Brain microvascular endothelial cell (primary cell): ENCODE measurements at regions not wholly inside any gene's neighbourhood (a gene's known extent, or its start where the extent isn't known, plus 50 kb on each side); places are given as distances from the start of the nearest gene placed in this dataset.

Source experiments
- DNase-seq: peaks from one replicate; pipeline ENCODE4 v3.0.0-alpha.2; 2020
- H3K27ac ChIP-seq: fragments of 250-450 bp; sonication (Bioruptor Pico); 2 replicates; pipeline ENCODE4 v1.5.1; 2020; ENCODE audit warnings: mild to moderate bottlenecking, moderate library complexity
- H3K27me3 ChIP-seq: fragments of 250-450 bp; sonication (Bioruptor Pico); replicated peaks from 2 replicates; pipeline ENCODE4 v1.5.1; 2020; ENCODE audit warnings: mild to moderate bottlenecking
- H3K36me3 ChIP-seq: fragments of 250-450 bp; sonication (Bioruptor Pico); replicated peaks from 2 replicates; pipeline ENCODE4 v1.5.1; 2020; ENCODE audit warnings: mild to moderate bottlenecking
- H3K4me3 ChIP-seq: 2 replicates; pipeline ENCODE4 v1.5.1; 2011; ENCODE audit warnings: low read depth, mild to moderate bottlenecking, control low read depth, low read length, moderate library complexity
- in situ Hi-C: cut with HindIII; loops from 2 replicates; pipeline ENCODE4 v1.10.0; 2017; ENCODE audit warnings: low sequenced_read_pairs, low pct_ligation_motif_present
- TF ChIP-seq, protein P1 (sequence below): IDR thresholded peaks from 2 replicates; pipeline ENCODE4 v1.5.1; 2011; ENCODE audit warnings: low read depth, mild to moderate bottlenecking, moderate library complexity, low read length, control low read depth, inconsistent platforms; ENCODE audit errors: missing control alignments

DNA sequence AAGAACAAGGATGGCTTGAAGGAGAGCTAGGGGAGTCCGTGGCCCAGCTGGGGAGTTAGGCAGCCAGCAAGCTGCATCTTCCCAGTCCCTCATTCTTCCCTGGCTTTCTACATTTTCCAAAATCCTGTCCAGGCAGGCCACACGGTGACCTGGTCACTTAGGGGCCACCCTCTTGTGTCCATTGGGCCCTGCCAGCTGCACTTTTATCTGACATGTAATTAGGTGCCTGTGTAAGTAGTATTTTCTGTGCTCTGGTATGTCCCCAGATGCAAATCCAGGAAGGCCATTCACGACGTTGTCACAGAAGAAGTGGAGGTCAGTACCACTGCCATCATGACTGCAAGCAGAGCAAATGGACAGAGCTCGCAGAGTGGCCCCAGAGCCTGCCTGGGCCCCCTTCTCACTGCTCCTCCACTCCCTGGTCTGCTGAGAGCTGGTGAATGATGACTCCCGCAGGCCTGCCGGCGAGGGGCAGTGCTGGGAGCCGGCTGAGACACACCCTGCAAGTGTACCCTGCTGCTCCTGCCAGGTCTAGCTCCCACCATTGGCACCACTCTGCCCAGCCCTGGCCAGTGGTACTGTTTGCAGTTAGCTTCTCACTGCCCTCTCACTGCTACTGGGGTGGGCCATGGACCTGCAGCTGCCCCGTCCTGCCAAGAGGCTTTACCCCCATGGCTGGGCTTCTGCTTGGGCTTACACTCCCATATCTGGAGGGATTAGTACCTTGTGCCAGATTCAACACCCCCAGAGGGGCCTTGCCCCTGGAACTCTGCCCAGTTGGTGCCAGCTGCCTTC, 98.2 kb downstream of the GLRX3 start:
- in situ Hi-C loops = no loop called here
- Histone ChIP-seq H3K4me3 (no peak overlapping the region), H3K36me3 (no peaks in the 10 kb centered on the region), H3K27ac (no peak overlapping the region), H3K27me3 (no peaks in the 10 kb centered on the region)
- TF ChIP-seq, protein P1, sequence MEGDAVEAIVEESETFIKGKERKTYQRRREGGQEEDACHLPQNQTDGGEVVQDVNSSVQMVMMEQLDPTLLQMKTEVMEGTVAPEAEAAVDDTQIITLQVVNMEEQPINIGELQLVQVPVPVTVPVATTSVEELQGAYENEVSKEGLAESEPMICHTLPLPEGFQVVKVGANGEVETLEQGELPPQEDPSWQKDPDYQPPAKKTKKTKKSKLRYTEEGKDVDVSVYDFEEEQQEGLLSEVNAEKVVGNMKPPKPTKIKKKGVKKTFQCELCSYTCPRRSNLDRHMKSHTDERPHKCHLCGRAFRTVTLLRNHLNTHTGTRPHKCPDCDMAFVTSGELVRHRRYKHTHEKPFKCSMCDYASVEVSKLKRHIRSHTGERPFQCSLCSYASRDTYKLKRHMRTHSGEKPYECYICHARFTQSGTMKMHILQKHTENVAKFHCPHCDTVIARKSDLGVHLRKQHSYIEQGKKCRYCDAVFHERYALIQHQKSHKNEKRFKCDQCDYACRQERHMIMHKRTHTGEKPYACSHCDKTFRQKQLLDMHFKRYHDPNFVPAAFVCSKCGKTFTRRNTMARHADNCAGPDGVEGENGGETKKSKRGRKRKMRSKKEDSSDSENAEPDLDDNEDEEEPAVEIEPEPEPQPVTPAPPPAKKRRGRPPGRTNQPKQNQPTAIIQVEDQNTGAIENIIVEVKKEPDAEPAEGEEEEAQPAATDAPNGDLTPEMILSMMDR = no peak
- DNase-seq = no peak

DNA sequence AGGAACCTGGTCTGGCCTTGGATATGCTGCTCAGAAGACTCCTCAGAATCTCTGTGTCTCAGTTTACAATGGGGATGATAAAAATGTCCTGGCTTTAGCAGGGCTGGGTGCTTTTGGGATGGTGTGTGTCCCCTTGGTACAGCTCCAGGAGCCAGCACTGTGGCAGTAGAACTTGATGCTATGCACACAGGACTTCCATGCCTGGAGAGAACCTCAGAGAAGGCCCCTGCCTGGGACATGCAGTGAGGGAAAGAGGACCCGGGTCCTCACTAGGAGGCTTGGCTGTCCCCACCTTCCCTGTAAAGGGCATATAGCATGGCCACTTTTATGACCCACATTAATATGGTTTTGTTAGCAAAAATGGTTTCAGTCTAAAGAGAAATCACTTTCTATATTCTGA, 100.5 kb downstream of the GLRX3 start:
- DNase-seq = no peak
- no peaks in the 10 kb centered on the region for H3K27me3 ChIP-seq
- no peaks in the 10 kb centered on the region for H3K36me3 ChIP-seq
- H3K4me3 ChIP-seq = no peak overlapping the region
- H3K27ac ChIP-seq = no peak overlapping the region
- TF ChIP-seq, protein P1 = no peak
- in situ Hi-C loops = no loop called here

DNA sequence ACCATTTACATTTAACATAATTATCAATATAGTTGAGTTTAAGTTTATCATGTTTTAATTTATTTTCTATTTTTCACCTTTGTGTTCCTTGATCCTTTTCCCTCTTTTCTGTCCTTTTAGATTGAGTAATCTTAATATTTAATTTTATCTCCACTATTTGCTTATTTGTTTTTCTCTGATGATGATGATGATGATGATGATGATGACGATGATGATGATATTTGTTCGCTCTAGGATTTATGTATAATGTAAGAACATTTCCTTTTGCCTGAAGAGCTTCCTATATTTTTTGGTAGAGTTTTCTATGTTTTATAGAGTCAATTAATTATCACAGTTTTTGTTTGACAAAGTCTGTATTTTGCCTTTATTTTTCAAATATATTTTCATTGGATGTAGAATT, 104.2 kb downstream of the GLRX3 start:
- H3K36me3 ChIP-seq = no peaks in the 10 kb centered on the region
- H3K4me3 ChIP-seq = no peak overlapping the region
- in situ Hi-C loops = no loop called here
- no peaks in the 10 kb centered on the region for H3K27me3 ChIP-seq
- TF ChIP-seq, protein P1 = no peak
- H3K27ac ChIP-seq = no peak overlapping the region
- no peak for DNase-seq

DNA sequence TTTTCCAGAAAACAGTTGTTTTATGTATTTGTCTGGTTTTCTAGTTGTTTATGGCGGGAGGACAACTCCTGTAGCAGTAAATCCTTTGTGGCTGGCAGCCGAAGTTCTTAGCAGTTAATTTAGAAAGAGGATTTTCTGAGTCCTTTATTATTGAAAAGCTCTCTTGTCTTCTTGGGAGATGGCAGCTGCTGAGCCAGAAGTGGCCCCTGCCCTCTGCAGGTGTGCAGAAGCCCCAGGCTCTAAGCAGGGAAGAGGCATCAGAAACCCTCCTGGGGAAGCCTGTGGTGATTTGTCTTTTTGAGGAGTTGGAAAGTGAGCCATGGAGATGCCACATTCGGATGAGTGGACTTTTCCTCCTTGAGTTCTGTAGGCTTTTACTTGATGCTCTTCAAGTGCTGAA, 106.3 kb downstream of the GLRX3 start:
- no peak for DNase-seq
- no peaks in the 10 kb centered on the region for H3K36me3 ChIP-seq
- H3K27me3 ChIP-seq = no peaks in the 10 kb centered on the region
- in situ Hi-C loops = no loop called here
- TF ChIP-seq, protein P1 = no peak
- H3K4me3 ChIP-seq = no peak overlapping the region
- no peak overlapping the region for H3K27ac ChIP-seq

DNA sequence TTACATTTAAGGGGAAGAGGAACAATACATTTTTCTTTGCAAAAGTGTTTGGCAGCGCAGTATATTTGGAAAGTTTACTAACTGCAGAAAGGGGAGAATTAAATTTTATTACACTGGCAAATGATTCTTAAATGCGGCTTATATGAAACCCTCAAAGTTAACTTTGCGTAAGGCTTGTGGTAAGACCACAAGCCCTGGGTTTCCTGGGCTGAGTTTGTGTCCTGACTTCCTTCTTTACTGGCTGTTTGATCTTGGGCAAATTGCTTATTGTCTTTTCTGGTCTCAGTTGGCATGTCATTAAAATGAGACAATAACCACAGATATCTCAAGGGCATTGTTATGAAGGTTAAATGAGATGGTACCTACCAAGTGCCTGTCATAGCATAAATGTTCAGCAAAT, 106.8 kb downstream of the GLRX3 start:
- no peak for DNase-seq
- Histone ChIP-seq H3K27ac (no peak overlapping the region), H3K36me3 (no peaks in the 10 kb centered on the region), H3K4me3 (no peak overlapping the region), H3K27me3 (no peaks in the 10 kb centered on the region)
- in situ Hi-C loops = no loop called here
- TF ChIP-seq, protein P1 = no peak
